ENCODE measurements at regions not wholly inside any gene's neighbourhood (a gene's known extent, or its start where the extent isn't known, plus 50 kb on each side); places are given as distances from the start of the nearest gene placed in this dataset.

DNA sequence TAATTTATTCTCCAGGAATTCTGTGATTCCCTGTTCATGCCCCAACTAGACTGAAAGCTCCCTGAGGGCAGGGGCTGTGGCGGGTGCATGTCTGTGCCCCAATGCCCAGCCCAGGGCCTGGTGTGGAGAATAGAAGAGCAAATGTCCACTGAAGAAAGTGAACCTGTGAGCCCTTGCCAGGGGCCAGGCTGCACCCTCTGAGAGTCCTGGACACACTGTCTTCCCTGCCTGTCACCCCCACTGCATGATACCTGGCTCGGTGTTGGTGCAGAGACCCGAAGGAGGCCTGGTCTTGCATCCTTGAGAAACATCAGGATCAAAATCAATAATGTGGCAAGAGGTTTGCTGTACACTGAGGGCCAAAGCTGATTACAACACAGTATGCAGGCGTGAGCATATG, 69.8 kb upstream of the RUNX3 start:
- TF ChIP-seq POLR2A (IDR thresholded peaks at IDR 0.05; ENCODE audit: low read length) (no peak), GATA1 (IDR thresholded peaks at IDR 0.05; ENCODE audit: low read depth, low read length) (no peak)
